ENCODE measurements at regions not wholly inside any gene's neighbourhood (a gene's known extent, or its start where the extent isn't known, plus 50 kb on each side); places are given as distances from the start of the nearest gene placed in this dataset.

DNA sequence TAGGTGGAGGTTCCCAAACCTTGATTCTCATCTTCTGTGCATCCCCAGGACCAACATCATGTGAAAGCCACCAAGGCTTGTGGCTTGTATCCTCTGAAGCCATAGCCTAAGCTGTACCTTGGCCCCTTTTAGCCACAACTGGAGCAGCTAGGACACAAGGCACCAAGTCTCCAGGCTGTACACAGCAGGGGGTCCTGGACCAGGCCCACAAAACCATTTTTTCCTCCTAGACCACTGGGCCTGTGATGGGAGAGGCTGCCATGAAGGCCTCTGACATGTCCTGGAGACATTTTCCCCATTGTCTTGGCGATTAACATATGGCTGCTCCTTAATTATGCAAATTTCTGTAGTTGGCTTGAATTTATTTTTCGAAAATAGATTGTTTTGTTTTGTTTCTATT, 114.8 kb upstream of the LAMA2 start:
- Mint-ChIP-seq H3K9me3 (peaks cover 23 to 29% of the 10 kb centered on the region in 2 experiments), H3K27me3 (ENCODE audit: low read depth) (no peaks in the 10 kb centered on the region), H3K4me3 (no peak overlapping the region), H3K36me3 (ENCODE audit: insufficient read depth in 1 of 3, low read depth in 3 of 3) (peaks cover 20 to 26% (median 24%) of the 10 kb centered on the region in 3 experiments), H3K4me1 (peaks cover 8 to 13% of the 10 kb centered on the region in 2 experiments), H3K27ac (no peak overlapping the region)
- H4K20me1 ChIP-seq (ENCODE audit: control insufficient read depth, insufficient read depth, insufficient read length): no peaks in the 10 kb centered on the region
- H3K9me3 ChIP-seq (ENCODE audit: control insufficient read depth, low read depth, low read length): peaks cover 8% of the 10 kb centered on the region
- H3K27ac ChIP-seq (ENCODE audit: insufficient read length, low read depth, low read length): no peak overlapping the region
- H3K4me1 ChIP-seq (ENCODE audit: insufficient read depth, low read length): no peaks in the 10 kb centered on the region; the same call in 1 of the 2 replicates
- no peak overlapping the region for H3K14ac ChIP-seq (ENCODE audit: insufficient read depth, low read length)
- H2AK5ac ChIP-seq (ENCODE audit: insufficient read length, low read length): no peak overlapping the region
- H2BK12ac ChIP-seq (ENCODE audit: insufficient read length, low read depth, low read length): no peak overlapping the region
- TF ChIP-seq, protein P1, sequence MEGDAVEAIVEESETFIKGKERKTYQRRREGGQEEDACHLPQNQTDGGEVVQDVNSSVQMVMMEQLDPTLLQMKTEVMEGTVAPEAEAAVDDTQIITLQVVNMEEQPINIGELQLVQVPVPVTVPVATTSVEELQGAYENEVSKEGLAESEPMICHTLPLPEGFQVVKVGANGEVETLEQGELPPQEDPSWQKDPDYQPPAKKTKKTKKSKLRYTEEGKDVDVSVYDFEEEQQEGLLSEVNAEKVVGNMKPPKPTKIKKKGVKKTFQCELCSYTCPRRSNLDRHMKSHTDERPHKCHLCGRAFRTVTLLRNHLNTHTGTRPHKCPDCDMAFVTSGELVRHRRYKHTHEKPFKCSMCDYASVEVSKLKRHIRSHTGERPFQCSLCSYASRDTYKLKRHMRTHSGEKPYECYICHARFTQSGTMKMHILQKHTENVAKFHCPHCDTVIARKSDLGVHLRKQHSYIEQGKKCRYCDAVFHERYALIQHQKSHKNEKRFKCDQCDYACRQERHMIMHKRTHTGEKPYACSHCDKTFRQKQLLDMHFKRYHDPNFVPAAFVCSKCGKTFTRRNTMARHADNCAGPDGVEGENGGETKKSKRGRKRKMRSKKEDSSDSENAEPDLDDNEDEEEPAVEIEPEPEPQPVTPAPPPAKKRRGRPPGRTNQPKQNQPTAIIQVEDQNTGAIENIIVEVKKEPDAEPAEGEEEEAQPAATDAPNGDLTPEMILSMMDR (conservative IDR thresholded peaks at IDR 0.05): no peak
- no peak overlapping the region for H3K4ac ChIP-seq (ENCODE audit: low read depth, low read length)
- H4K8ac ChIP-seq (replicated peaks; ENCODE audit: insufficient read length, low read depth, low read length): no peak overlapping the region
- no peak overlapping the region for H2AFZ ChIP-seq (ENCODE audit: low read length)
- no peaks in the 10 kb centered on the region for H3K23me2 ChIP-seq (ENCODE audit: insufficient read length, low read depth, low read length, poor library complexity, severe bottlenecking)
- H3K9ac ChIP-seq (ENCODE audit: extremely low read depth, insufficient read length, low read length): no peak overlapping the region
- H4K91ac ChIP-seq (ENCODE audit: insufficient read length, low read depth, low read length): no peak overlapping the region
- H3K27me3 ChIP-seq (ENCODE audit: insufficient read depth, low read length): no peaks in the 10 kb centered on the region
- no peak overlapping the region for H4K5ac ChIP-seq (ENCODE audit: insufficient read length, low read depth, low read length)
- no peak overlapping the region for H2BK15ac ChIP-seq (ENCODE audit: low read depth, low read length)
- H2BK20ac ChIP-seq (ENCODE audit: low read depth, low read length, poor library complexity, severe bottlenecking): no peak overlapping the region
- H3K79me2 ChIP-seq (ENCODE audit: insufficient read depth, low read length): no peaks in the 10 kb centered on the region
- no peak overlapping the region for H2BK120ac ChIP-seq (ENCODE audit: low read depth, low read length, poor library complexity, severe bottlenecking)
- no peak overlapping the region for H3K56ac ChIP-seq (ENCODE audit: insufficient read length, low read depth, low read length)
- no peak overlapping the region for H3T11ph ChIP-seq (ENCODE audit: low read length)
- no peak overlapping the region for H3K23ac ChIP-seq (ENCODE audit: insufficient read length, low read depth, low read length)
- no peak overlapping the region for H2BK5ac ChIP-seq (ENCODE audit: insufficient read length, low read length)
- no peak overlapping the region for H3K18ac ChIP-seq (ENCODE audit: insufficient read length, low read depth, low read length)
- DNase-seq: no peak
- no peaks in the 10 kb centered on the region for H3K79me1 ChIP-seq (ENCODE audit: insufficient read depth, low read depth, low read length, poor library complexity, severe bottlenecking)
- whole genome bisulfite sequencing (ENCODE audit: extremely low coverage, insufficient read length, low lambda C conversion rate): no CpG with 5 or more reads among the region's 2 CpGs
- H3K4me2 ChIP-seq (ENCODE audit: insufficient read depth, insufficient read length, low read length): no peak overlapping the region
